HG03060 (cell line): ENCODE measurements at regions not wholly inside any gene's neighbourhood (a gene's known extent, or its start where the extent isn't known, plus 50 kb on each side); places are given as distances from the start of the nearest gene placed in this dataset.
"Not testable (repeated sequence)": the region's sequence is repeated elsewhere in the genome, so short reads cannot be mapped to it uniquely, and the experiment has no call there.

Experiments
- ATAC-seq: cut with Tn5 transposase; IDR thresholded peaks from one replicate; pipeline ENCODE4 v1.9.1; 2021; ENCODE audit warnings: low read depth, moderate number of reproducible peaks; ENCODE audit not compliant: unreplicated experiment

DNA sequence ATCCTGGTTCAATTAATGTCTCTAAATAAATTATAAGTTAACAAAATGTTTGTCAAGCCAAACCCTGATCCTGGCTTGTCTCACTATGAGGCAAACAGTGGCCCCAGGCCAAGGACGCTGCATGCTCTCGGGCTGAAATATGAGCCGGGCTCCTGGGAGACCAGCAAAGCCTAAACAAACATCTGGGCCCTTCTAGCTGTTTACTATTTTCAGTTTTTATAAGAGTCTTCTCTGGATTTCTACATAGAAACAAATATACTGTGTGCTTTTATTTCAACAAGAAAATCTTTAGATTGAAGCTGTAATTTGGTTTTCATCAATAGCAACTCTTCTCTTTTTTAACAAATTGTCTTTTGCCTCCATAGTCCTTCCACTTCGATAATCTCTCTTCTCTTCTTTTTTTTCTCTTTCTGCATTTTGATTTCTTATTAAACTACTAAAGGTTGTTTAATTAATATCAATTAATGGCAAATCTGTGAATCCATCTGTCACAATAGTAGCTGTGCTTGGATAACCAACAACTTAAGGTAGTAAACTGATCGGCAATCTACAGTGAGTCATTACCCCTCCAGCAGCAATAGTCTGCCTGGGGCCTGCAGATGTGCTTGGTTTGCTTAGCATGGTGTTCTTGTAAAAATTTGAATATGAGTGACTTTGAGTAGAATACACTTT lies 83.3 kb upstream of the DNAJC1 start:
- no peak for ATAC-seq

DNA sequence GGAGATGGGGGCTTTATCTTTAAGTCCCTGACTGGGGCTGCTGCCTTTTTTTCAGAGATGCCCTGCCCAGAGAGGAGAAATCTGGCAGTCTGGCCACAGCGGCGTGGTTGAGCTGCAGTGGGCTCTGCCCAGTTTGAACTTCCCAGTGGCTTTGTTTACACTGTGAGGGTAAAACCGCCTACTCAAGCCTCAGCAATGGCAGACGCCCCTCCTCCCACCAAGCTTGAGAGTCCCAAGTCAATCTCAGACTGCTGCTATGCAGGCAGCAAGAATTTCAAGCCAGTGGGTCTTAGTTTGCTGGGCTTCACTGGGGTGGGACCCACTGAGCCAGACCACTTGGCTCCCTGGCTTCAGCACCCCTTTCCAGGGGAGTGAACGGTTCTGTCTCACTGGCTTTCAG lies 76.4 kb upstream of the DNAJC1 start:
- not testable (repeated sequence) for ATAC-seq

DNA sequence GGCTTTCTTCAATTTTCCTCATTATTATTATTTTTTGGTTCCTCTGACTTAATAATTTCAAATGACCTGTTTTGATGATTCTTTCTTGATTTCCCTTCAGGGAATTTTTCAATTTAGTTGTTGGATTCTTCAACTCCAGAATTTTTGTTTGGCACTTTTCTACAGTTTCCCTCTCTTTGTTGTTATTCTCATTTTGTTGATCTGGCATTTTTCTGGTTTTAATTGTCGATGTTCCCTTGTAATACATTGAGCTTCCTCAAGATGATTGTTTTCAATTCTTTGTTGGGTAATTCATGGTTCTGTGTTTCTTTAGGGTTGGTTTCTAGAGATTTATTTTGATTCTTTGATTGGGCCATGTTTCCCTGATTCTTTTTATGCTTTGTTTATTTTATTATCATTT lies 67.8 kb upstream of the DNAJC1 start:
- no peak for ATAC-seq

DNA sequence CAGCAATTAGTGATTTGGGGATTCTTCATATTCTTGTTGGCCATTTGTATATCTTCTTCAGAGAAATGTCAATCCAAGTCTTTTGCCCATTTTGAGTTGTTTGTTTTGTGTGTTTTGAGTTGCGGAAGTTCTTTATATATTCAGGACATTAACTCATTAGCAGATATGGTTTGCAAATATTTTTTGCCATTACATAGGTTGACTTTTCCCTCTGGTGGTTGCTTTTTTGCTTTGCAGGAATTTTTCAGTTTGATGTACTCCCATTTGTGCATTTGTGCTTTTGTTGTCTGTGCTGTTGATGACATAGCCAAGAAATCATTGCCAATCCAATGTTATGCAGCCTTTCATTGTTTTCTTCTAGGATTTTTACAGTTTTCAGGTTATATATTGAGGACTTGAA lies 63.6 kb upstream of the DNAJC1 start:
- ATAC-seq: no peak

DNA sequence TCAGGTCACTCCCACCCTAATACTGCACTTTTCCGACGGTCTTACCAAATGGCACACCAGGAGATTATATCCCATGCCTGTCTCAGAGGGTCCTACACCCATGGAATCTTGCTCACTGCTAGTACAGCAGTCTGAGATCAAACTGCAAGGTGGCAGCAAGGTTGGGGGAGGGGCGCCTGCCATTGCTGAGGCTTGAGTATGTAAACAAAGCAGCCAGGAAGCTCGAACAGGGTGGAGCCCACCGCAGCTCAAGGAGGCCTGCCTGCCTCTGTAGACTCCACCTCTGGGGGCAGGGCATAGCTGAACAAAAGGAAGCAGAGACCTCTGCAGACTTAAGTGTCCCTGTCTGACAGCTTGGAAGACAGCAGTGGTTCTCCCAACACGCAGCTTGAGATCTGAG lies 57.5 kb upstream of the DNAJC1 start:
- ATAC-seq: not testable (repeated sequence)

DNA sequence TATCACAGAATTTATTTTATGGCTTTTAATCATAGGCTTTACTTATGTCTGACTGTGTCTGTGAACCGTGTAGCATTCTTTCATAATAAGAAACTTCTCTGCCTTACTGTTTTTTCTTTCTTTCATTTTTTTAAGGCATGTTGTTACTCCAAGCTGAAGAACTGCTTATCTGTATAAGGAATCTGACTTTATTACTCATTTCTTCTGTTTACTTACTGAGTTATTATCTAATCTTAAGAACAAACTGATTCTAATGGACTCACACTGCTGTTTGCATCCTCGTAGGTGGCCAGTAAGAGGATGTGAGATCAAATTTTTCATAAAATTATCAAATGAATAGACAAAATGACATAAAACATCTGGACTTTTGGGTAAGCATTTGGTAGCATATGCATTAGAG lies 54.7 kb upstream of the DNAJC1 start:
- ATAC-seq: no peak

DNA sequence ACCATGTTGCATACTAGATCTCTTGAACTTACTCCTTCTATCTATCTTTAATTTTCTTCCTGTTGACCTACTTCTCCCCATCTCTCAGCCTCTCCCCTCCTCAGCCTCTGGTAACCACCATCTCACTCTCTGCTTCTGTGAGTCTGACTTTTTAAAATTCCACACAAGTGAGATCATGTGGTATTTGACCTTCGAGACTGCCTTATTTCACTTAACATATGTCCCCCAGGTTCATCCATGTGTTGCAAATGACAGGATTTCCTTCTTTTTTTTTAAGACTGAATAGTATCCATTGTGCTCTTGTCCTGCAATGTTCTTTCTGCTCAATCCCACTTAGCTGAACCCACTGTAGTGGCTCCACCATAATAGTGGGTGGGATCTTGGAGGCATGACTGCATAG lies 51.4 kb upstream of the DNAJC1 start:
- ATAC-seq: no peak
